GM13977 (cell line): ENCODE measurements at regions not wholly inside any gene's neighbourhood (a gene's known extent, or its start where the extent isn't known, plus 50 kb on each side); places are given as distances from the start of the nearest gene placed in this dataset.

Source experiments
- DNase-seq: peaks from one replicate; pipeline ENCODE4 v3.0.0; 2012; ENCODE audit warnings: low spot score
- in situ Hi-C: fragments of 300-500 bp; cut with MboI; formaldehyde crosslinking; loops from one replicate; pipeline ENCODE4 v1.12.0; 2022; ENCODE audit warnings: low sequenced_read_pairs, low pct_unique_long_range_greater_than_20kb, mixed read lengths, inconsistent platforms; ENCODE audit not compliant: unreplicated experiment
- TF ChIP-seq, protein P1 (sequence below): IDR thresholded peaks from 2 replicates; pipeline ENCODE4 v1.5.1; 2012; ENCODE audit warnings: mild to moderate bottlenecking, control low read depth; ENCODE audit not compliant: insufficient read depth; ENCODE audit errors: extremely low read depth, missing control alignments

DNA sequence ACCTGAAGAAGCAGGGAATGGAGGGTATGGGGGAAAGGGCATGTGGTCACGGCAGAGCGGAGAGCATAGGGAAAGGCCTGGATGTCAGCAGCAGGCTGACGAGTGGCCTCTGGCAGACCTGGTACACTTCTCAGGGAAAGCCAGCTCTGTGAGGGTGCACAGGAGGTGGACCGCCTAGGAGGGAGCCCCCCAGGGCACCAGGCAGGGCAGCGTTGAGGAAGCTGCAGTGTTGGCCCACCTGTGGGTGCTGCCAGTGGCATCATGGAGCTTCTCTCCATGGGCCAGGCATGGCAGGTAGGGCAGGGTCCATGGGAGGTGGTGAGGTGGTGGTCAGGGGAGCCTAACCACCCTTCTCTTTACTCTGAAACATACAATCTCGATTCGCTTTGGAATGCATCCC, 143.0 kb upstream of the PITX1 start:
- no peak for DNase-seq
- TF ChIP-seq, protein P1, sequence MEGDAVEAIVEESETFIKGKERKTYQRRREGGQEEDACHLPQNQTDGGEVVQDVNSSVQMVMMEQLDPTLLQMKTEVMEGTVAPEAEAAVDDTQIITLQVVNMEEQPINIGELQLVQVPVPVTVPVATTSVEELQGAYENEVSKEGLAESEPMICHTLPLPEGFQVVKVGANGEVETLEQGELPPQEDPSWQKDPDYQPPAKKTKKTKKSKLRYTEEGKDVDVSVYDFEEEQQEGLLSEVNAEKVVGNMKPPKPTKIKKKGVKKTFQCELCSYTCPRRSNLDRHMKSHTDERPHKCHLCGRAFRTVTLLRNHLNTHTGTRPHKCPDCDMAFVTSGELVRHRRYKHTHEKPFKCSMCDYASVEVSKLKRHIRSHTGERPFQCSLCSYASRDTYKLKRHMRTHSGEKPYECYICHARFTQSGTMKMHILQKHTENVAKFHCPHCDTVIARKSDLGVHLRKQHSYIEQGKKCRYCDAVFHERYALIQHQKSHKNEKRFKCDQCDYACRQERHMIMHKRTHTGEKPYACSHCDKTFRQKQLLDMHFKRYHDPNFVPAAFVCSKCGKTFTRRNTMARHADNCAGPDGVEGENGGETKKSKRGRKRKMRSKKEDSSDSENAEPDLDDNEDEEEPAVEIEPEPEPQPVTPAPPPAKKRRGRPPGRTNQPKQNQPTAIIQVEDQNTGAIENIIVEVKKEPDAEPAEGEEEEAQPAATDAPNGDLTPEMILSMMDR: no peak
- in situ Hi-C loops: no loop called here

DNA sequence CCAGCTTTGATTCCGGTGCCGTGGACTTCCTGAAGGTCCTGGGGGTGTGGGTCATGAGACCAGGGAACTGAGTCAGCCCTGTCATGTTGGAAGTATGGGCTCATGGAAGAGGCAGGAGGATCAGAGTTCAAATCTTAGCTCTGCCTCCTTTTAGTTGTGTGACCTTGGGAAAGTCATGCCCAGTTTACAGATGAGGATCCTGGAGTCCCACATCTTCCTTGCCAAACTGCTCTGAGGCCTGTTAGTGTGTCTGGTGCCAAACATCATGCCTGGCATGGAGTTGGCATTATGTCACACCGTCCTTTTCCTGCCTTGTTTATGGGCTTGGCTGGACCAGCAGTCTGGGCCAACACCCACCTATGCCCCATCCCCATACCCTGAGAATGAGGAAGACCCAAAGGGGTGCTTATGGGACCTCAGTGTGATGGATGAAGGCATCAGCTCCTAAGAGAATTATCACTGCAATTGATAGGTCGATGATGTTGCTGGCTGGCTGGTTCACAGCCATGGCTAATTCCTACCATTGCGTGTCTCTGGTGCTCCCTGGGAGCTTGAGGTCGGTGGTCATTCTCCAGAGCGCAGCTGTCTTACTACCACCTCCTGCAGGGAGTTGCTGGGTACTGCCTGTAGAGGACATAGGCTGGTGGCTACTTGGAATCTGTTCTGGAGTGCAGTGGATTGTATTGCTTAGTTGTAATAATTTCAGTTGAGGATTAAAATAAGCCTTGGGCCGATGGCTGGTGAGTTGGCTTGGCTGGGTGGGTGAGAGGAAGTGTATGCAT, 140.5 kb upstream of the PITX1 start:
- no peak for DNase-seq
- TF ChIP-seq, protein P1: peak; percentile 5
- in situ Hi-C loops: no loop called here

DNA sequence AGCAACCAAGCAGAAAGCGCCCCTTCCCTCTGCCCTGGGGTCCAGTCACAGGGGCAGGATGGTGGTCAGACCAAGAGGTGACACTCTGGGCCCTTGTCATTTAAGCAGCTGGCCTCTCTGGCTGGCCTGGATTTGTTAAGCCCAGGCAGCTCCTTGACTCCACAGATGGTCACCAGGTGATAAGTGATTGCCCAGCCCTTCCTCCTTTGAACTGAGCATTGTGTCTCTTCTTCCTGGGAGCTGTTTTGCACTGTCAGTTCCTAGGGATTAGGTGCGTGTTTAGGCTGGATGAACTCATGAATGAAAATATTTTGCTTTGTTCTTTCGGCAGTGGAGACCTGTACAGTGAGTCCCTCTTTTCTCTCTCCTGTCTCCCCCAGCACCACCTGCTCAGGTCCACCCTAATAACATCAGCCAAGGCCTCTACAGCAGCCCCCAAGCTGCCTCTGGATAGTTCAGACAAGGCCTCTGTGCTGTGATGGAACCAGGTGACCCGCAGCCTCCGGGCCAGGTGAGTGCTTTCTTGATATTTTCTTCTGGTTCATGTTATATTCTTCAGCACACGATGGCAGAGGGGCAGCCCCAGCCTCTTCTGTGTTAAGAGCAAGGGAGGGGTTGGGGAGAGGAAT, 139.7 kb upstream of the PITX1 start:
- in situ Hi-C loops: no loop called here
- no peak for DNase-seq
- TF ChIP-seq, protein P1: no peak

DNA sequence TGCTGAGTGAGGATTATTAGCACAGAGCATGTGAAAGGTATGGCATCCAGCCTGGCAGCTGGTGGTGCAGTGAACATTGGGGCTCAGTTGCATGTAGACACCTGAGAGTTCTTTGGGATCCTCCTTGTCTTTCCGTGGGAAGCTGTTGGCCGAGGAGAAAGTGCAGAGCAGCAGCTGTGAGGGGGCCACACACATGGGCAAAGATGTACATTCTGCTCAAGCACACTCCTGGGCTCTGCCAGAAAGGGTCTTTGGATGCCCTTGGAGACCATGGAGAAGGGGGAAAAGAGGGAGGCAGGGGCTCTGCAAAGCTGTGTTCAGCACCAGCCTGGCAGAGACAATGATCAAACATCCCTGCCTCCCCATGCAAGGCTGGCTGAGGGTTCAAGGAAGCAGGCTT, 138.7 kb upstream of the PITX1 start:
- no peak for DNase-seq
- TF ChIP-seq, protein P1: no peak
- in situ Hi-C loops: no loop called here

DNA sequence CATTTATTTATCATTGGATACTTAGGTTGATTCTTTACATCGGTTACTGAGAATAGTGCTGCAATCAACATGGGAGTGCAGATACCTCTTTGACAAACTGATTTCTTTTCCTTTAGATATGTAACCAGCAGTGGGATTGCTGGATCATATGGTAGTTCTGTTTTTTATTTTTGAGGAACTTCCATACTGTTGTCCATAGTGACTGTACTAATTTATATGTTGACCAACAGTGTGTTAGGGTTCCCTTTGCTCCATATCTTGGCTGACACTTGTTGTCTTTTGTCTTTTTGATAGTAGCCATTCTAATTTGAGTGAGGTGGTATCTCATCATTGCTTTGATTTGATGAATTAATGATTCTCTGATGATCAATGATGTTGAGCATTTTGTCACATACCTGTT, 137.3 kb upstream of the PITX1 start:
- no peak for DNase-seq
- in situ Hi-C loops: no loop called here
- TF ChIP-seq, protein P1: no peak

DNA sequence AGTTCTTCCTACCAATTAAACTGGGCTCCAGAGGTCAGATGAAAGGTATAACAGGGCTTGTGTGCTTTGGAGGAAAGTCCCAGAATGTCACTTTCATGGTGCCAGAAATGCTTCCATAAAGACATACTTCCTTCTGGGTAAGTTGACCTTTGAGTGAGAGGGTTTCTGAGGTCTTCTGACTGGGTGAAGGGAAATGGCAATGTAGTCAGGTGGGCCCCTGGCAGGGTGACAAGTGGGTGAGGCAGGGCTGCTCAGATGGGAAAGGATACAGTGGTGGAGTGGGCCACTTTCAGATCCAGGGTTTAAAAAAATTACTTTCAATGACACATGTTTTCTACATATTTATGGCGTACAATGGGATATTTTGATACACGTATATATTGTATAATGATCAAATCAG, 136.5 kb upstream of the PITX1 start:
- in situ Hi-C loops: no loop called here
- no peak for DNase-seq

More for the DNA sequence above, 136.5 kb upstream of the PITX1 start:
- TF ChIP-seq, protein P1: no peak
